GM10248 (cell line): ENCODE measurements at regions not wholly inside any gene's neighbourhood (a gene's known extent, or its start where the extent isn't known, plus 50 kb on each side); places are given as distances from the start of the nearest gene placed in this dataset.

ENCODE experiments used
- CTCF ChIA-PET: fragments of 300-600 bp; sonication (Branson Sonifier 250); formaldehyde crosslinking; extraction: SDS; loops from one replicate; lab custom pipeline; 2021; ENCODE audit warnings: antibody characterized with exemption; lab: Yijun Ruan, JAX
- POLR2A ChIA-PET: fragments of 350-650 bp; sonication (Branson Sonifier 250); formaldehyde crosslinking; extraction: SDS; loops from one replicate; lab custom pipeline; 2020; ENCODE audit warnings: antibody characterized with exemption; lab: Yijun Ruan, JAX
- DNase-seq: peaks from one replicate; pipeline ENCODE4 v3.0.0; 2012; ENCODE audit errors: extremely low spot score
- TF ChIP-seq, protein P1 (sequence below): IDR thresholded peaks from 2 replicates; pipeline ENCODE4 v1.5.1; 2012; ENCODE audit warnings: mild to moderate bottlenecking, low read depth; ENCODE audit errors: extremely low read depth, missing control alignments, control extremely low read depth

GRCh38 chr5:128626536-128627090, 88.6 kb upstream of the FBN2 start:
- DNase-seq = no peak
- ChIA-PET CTCF (interaction anchor here (1.1 to 1.9 kb wide), 2 partner anchors 14 to 86 kb away, joined by 3 to 4 read pairs; no protein-coding TSS in a partner anchor), POLR2A (no interaction called here)
- TF ChIP-seq, protein P1, sequence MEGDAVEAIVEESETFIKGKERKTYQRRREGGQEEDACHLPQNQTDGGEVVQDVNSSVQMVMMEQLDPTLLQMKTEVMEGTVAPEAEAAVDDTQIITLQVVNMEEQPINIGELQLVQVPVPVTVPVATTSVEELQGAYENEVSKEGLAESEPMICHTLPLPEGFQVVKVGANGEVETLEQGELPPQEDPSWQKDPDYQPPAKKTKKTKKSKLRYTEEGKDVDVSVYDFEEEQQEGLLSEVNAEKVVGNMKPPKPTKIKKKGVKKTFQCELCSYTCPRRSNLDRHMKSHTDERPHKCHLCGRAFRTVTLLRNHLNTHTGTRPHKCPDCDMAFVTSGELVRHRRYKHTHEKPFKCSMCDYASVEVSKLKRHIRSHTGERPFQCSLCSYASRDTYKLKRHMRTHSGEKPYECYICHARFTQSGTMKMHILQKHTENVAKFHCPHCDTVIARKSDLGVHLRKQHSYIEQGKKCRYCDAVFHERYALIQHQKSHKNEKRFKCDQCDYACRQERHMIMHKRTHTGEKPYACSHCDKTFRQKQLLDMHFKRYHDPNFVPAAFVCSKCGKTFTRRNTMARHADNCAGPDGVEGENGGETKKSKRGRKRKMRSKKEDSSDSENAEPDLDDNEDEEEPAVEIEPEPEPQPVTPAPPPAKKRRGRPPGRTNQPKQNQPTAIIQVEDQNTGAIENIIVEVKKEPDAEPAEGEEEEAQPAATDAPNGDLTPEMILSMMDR = no peak

GRCh38 chr5:128627939-128628338, 89.9 kb upstream of the FBN2 start:
- POLR2A ChIA-PET = no interaction called here
- CTCF ChIA-PET = interaction anchor here (1.1 kb wide), 1 partner anchor 85 kb away, joined by 3 read pairs; no protein-coding TSS in a partner anchor
- no peak for DNase-seq
- TF ChIP-seq, protein P1 = no peak

DNA sequence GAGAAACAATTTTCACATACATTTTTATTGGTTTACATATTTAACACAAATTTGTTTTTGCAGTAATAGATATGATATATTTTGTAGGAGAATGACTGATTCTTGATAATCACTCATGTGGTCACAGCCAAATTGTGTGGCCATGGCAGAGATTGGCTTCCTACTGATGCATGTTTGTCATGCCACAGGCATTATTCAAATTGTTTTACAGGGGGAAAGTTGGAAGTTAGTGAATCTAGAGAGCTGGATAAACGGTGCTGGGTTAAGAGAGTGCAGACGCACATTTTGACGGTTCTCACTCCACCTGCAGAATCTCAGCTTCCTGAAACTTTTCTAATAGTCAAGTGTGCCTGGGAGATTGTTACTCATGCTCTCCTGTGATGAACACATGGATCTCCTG, 91.1 kb upstream of the FBN2 start:
- no peak for DNase-seq
- ChIA-PET CTCF (no interaction called here), POLR2A (no interaction called here)
- TF ChIP-seq, protein P1 = no peak

- TF ChIP-seq, protein P1 = no peak
- no peak for DNase-seq
- ChIA-PET POLR2A (no interaction called here), CTCF (no interaction called here)
These were observed 92.1 kb upstream of the FBN2 start for GRCh38 chr5:128630121-128630520.

- POLR2A ChIA-PET = no interaction called here
- no peak for DNase-seq
- TF ChIP-seq, protein P1 = no peak
- CTCF ChIA-PET = interaction anchor here (0.8 to 1.6 kb wide), 2 partner anchors 10 to 43 kb away, joined by 3 read pairs; no protein-coding TSS in a partner anchor
These were observed 93.7 kb upstream of the FBN2 start for GRCh38 chr5:128631771-128632170.

GRCh38 chr5:128632264-128632663, 94.2 kb upstream of the FBN2 start:
- POLR2A ChIA-PET = no interaction called here
- CTCF ChIA-PET = interaction anchor here (1.6 kb wide), 1 partner anchor 43 kb away, joined by 3 read pairs; no protein-coding TSS in a partner anchor
- TF ChIP-seq, protein P1 = no peak
- DNase-seq = no peak
